ENCODE measurements at regions not wholly inside any gene's neighbourhood (a gene's known extent, or its start where the extent isn't known, plus 50 kb on each side); places are given as distances from the start of the nearest gene placed in this dataset.

DNA sequence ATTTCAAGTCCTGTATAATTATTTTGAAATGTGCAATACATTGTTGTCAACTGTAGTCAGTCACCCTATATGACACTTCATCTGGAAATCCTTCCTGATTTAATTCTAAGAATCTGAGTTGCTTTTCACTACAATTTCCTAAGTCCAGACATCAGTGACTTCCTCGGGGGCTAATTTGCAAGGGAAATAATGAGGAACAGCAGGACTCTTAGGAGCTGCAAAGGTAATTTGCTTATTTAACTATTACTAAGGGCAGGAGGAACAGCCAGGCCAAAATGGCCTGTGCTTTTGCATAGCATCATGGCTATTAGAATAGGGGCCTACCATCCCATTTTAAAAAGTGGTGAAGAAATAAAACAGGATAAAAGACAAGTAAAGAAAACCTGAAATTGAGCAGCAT is 178.8 kb downstream of the MC4R start:
- CTCF ChIA-PET = no interaction called here
- FAIRE-seq (no peak), DNase-seq (ENCODE audit: low read depth, low spot score) (no peak), ATAC-seq (no peak)
- no peak overlapping the region for H3K4me3 ChIP-seq
- H3K9ac ChIP-seq (ENCODE audit: control insufficient read depth, insufficient read depth, low read length) = no peak overlapping the region
- SMC1A ChIA-PET (ENCODE audit: uncharacterized antibody, unreplicated experiment) = no interaction called here
- no TSS peak for BruUV-seq (replicated peaks)
- in situ Hi-C loops (cut with MboI) (no loop called here), intact Hi-C loops (cut with micrococcal nuclease; ENCODE audit: unreplicated experiment) (no loop called here)
- H3K36me3 ChIP-seq (ENCODE audit: control insufficient read depth in 2 of 2, insufficient read depth in 2 of 2, low read length in 1 of 2) = no peaks in the 10 kb centered on the region
- 0 out of 4 replicates have a peak, but pooled peaks cover 0 to 2% of the 10 kb centered on the region in 2 experiments for H3K27me3 ChIP-seq (replicated peaks in 1 of 2; ENCODE audit: control insufficient read depth in 2 of 2, insufficient read depth in 2 of 2, low read length in 1 of 2)
- H3K79me2 ChIP-seq (ENCODE audit: control insufficient read depth, insufficient read depth, low read length) = no peaks in the 10 kb centered on the region
- POLR2A ChIA-PET = no interaction called here
- H2AFZ ChIP-seq (ENCODE audit: control insufficient read depth, low read depth, low read length) = no peak overlapping the region
- H3K4me1 ChIP-seq (ENCODE audit: control insufficient read depth, insufficient read depth, low read length) = no peaks in the 10 kb centered on the region
- H3K9me3 ChIP-seq (replicated peaks; ENCODE audit: control insufficient read depth, insufficient read depth, low read length) = no peaks in the 10 kb centered on the region
- H3K4me2 ChIP-seq (ENCODE audit: control insufficient read depth, insufficient read depth) = no peak overlapping the region
- 0% methylated on average over 1 of the region's 1 CpG for WGBS (ENCODE audit: insufficient coverage, insufficient replicate concordance, low lambda C conversion rate, missing lambda C conversion rate)
- no peaks in the 10 kb centered on the region for H4K20me1 ChIP-seq (ENCODE audit: control insufficient read depth, insufficient read depth)
- TF ChIP-seq MYC (IDR thresholded peaks at IDR 0.05; ENCODE audit: insufficient read depth, insufficient read length, insufficient replicate concordance, low read length, severe bottlenecking) (no peak), NBN (IDR thresholded peaks at IDR 0.05) (no peak), TARDBP (IDR thresholded peaks at IDR 0.05; ENCODE audit: borderline replicate concordance) (no peak), BACH1 (IDR thresholded peaks at IDR 0.05; ENCODE audit: borderline replicate concordance) (no peak), ZNF592 (IDR thresholded peaks at IDR 0.05) (no peak), MLLT1 (IDR thresholded peaks at IDR 0.05) (no peak), EED (IDR thresholded peaks at IDR 0.05; ENCODE audit: low read depth) (no peak), EZH2 (IDR thresholded peaks at IDR 0.05; ENCODE audit: borderline replicate concordance, control insufficient read depth, low read depth, low read length) (no peak), HDGF (IDR thresholded peaks at IDR 0.05) (no peak), TCF3 (IDR thresholded peaks at IDR 0.05; ENCODE audit: borderline replicate concordance, insufficient read depth, low read depth, low read length) (no peak), ZZZ3 (IDR thresholded peaks at IDR 0.05; ENCODE audit: control insufficient read depth, insufficient read length, low read depth) (no peak)
- H3K27ac ChIP-seq (ENCODE audit: control insufficient read depth, insufficient read depth) = no peak overlapping the region
- RAD21 ChIA-PET (ENCODE audit: unreplicated experiment) = no interaction called here

All from GM12878 (cell line).